A549 (cell line): ENCODE measurements at regions not wholly inside any gene's neighbourhood (a gene's known extent, or its start where the extent isn't known, plus 50 kb on each side); places are given as distances from the start of the nearest gene placed in this dataset.

Source experiments
- ATAC-seq, 2 experiments: fragments of 200-7000 bp in 1 of 2; fragments of >200 bp in 1 of 2; cut with Nextera tagmentation in 1 of 2; cut with Tn5 transposase in 1 of 2; 3 replicates each; pipeline versions ENCODE4 v1.8.0 to v1.9.1; 2018 to 2020; ENCODE audit warnings: mild to moderate bottlenecking in 1 of 2, moderate library complexity in 1 of 2
- CTCF ChIA-PET: fragments of 300-600 bp; sonication (Branson Sonifier 250); formaldehyde crosslinking; extraction: SDS; loops from one replicate; lab custom pipeline; 2021; ENCODE audit warnings: antibody characterized with exemption, inconsistent platforms; lab: Yijun Ruan, JAX
- POLR2A ChIA-PET: fragments of 350-600 bp; formaldehyde crosslinking; extraction: SDS; loops from one replicate; lab custom pipeline; 2021; ENCODE audit warnings: antibody characterized with exemption, inconsistent platforms; lab: Yijun Ruan, JAX
- DNase-seq, 2 experiments: peaks; one replicate each; pipeline versions ENCODE4 v3.0.0 to v3.0.0-alpha.2; 2011 to 2016; ENCODE audit warnings: low read depth in 1 of 2, low spot score in 1 of 2
- FAIRE-seq: peaks from 2 replicates; lab custom pipeline; 2011; peaks lifted over from hg19 to GRCh38; lab: Jason Lieb, UNC
- H3K27ac ChIP-seq, 2 experiments: fragments of >200 bp; sonication (Bioruptor Twin); formaldehyde crosslinking; 3 replicates each; pipeline ENCODE4 v1.5.1; 2016 to 2017
- H3K4me1 ChIP-seq: fragments of >200 bp; sonication (Bioruptor Twin); formaldehyde crosslinking; 3 replicates; pipeline ENCODE4 v1.6.1; 2016
- H3K4me2 ChIP-seq: fragments of >200 bp; sonication (Bioruptor Twin); formaldehyde crosslinking; 3 replicates; pipeline ENCODE4 v1.6.1; 2016
- H3K4me3 ChIP-seq: fragments of >200 bp; sonication (Bioruptor Twin); formaldehyde crosslinking; 3 replicates; pipeline ENCODE4 v1.5.1; 2016
- H3K9me3 ChIP-seq: fragments of >200 bp; sonication (Bioruptor Twin); formaldehyde crosslinking; 3 replicates; pipeline ENCODE4 v1.6.1; 2016
- BCL3 ChIP-seq: fragments of >200 bp; sonication (Bioruptor Twin); formaldehyde crosslinking; IDR thresholded peaks from 3 replicates; pipeline ENCODE4 v1.6.1; 2016
- CBX2 ChIP-seq: fragments of 200-600 bp; sonication (generic); IDR thresholded peaks from 2 replicates; pipeline ENCODE4 v1.6.1; 2016; ENCODE audit warnings: low read depth, mild to moderate bottlenecking, borderline replicate concordance
- CEBPB ChIP-seq, 2 experiments: fragments of >200 bp in 1 of 2; sonication (Bioruptor Twin) in 1 of 2; formaldehyde crosslinking in 1 of 2; IDR thresholded peaks; 2 replicates each; pipeline ENCODE4 v1.6.1; 2012 to 2016
- CHD4 ChIP-seq: fragments of 200-600 bp; sonication (generic); IDR thresholded peaks from 2 replicates; pipeline ENCODE4 v1.6.1; 2016; ENCODE audit warnings: antibody characterized with exemption, mild to moderate bottlenecking, borderline replicate concordance
- E2F6 ChIP-seq: IDR thresholded peaks from 2 replicates; pipeline ENCODE4 v1.6.1; 2012; ENCODE audit warnings: low read depth, borderline replicate concordance
- ESRRA ChIP-seq: fragments of 150-350 bp; IDR thresholded peaks from 2 replicates; pipeline ENCODE4 v1.6.1; 2014; ENCODE audit warnings: mild to moderate bottlenecking, low read length, borderline replicate concordance
- FOSB ChIP-seq: fragments of 250-450 bp; sonication (Bioruptor Pico); IDR thresholded peaks from 2 replicates; pipeline ENCODE4 v1.5.0; 2020; ENCODE audit warnings: mild to moderate bottlenecking, moderate library complexity
- HES2 ChIP-seq: fragments of >200 bp; sonication (Bioruptor Twin); formaldehyde crosslinking; IDR thresholded peaks from 2 replicates; pipeline ENCODE4 v1.6.1; 2016
- JUNB ChIP-seq: fragments of >200 bp; sonication (Bioruptor Twin); formaldehyde crosslinking; IDR thresholded peaks from 2 replicates; pipeline ENCODE4 v1.6.1; 2016
- KDM1A ChIP-seq: fragments of 200-600 bp; sonication (generic); IDR thresholded peaks from 2 replicates; pipeline ENCODE4 v1.6.1; 2016; ENCODE audit warnings: low read depth, mild to moderate bottlenecking
- KDM5A ChIP-seq: fragments of 200-600 bp; sonication (generic); IDR thresholded peaks from 2 replicates; pipeline ENCODE4 v1.6.1; 2016; ENCODE audit warnings: antibody characterized with exemption, mild to moderate bottlenecking
- MAZ ChIP-seq: fragments of 150-350 bp; IDR thresholded peaks from 2 replicates; pipeline ENCODE4 v1.6.1; 2014; ENCODE audit warnings: antibody characterized with exemption, low read depth, low read length, borderline replicate concordance
- PBX3 ChIP-seq: IDR thresholded peaks from 2 replicates; pipeline ENCODE4 v1.6.1; 2012
- POLR2A ChIP-seq: IDR thresholded peaks from 2 replicates; pipeline ENCODE4 v1.6.1; 2012; ENCODE audit warnings: mild to moderate bottlenecking, low read length
- RAD21 ChIP-seq, 2 experiments: fragments of >200 bp in 1 of 2; sonication (Bioruptor Twin) in 1 of 2; formaldehyde crosslinking in 1 of 2; IDR thresholded peaks in 1 of 2; conservative IDR thresholded peaks in 1 of 2; 2 replicates in 1 of 2; 3 replicates in 1 of 2; pipeline ENCODE4 v1.6.1; 2012 to 2018; ENCODE audit warnings: inconsistent platforms in 1 of 2
- RFX5 ChIP-seq: fragments of 450-650 bp; IDR thresholded peaks from 2 replicates; pipeline ENCODE4 v1.7.1; 2014; ENCODE audit warnings: antibody characterized with exemption, mild to moderate bottlenecking, moderate library complexity
- TFCP2L1 ChIP-seq: fragments of 250-450 bp; sonication (Bioruptor Pico); IDR thresholded peaks from 2 replicates; pipeline ENCODE4 v1.5.0; 2021; ENCODE audit warnings: mild to moderate bottlenecking
- TP53 ChIP-seq: fragments of 250-450 bp; sonication (Bioruptor Pico); IDR thresholded peaks from 2 replicates; pipeline ENCODE4 v1.5.0; 2021; ENCODE audit warnings: mild to moderate bottlenecking, moderate library complexity
- USF2 ChIP-seq: fragments of 450-650 bp; IDR thresholded peaks from 2 replicates; pipeline ENCODE4 v1.6.1; 2014; ENCODE audit warnings: antibody characterized with exemption
- ZC3H11A ChIP-seq: fragments of 450-650 bp; IDR thresholded peaks from 2 replicates; pipeline ENCODE4 v1.6.1; 2014; ENCODE audit warnings: antibody characterized with exemption, mild to moderate bottlenecking
- ZSCAN20 ChIP-seq: fragments of 250-450 bp; sonication (Bioruptor Pico); IDR thresholded peaks from 2 replicates; pipeline ENCODE4 v1.8.0; 2022; ENCODE audit warnings: mild to moderate bottlenecking, moderate library complexity
- WGBS: methylation state at CpG from one replicate; pipeline ENCODE4 v1.1.6; 2017; ENCODE audit errors: missing lambda C conversion rate; 5-methylcytosine and 5-hydroxymethylcytosine counted together

- H3K4me1 ChIP-seq, result peaks cover 34% of the 10 kb centered on the region
- ATAC-seq (no peak), FAIRE-seq (no peak), DNase-seq (no peak)
- H3K4me2 ChIP-seq, result peak overlapping the region; percentile 45; the same call in 2 of the 3 replicates
- peak overlapping the region; percentile 56 to 76 for H3K27ac ChIP-seq
- ChIA-PET POLR2A (no interaction called here), CTCF (interaction anchor here (0.9 kb wide), 1 partner anchor 22 kb away, joined by 3 read pairs; no protein-coding TSS in a partner anchor)
- 76% methylated on average over 4 of the region's 7 CpGs for WGBS
- TF ChIP-seq MAZ (no peak), POLR2A (no peak), TFCP2L1 (CRISPR knock-in tag) (no peak), JUNB (no peak), USF2 (no peak), ZSCAN20 (CRISPR knock-in tag) (no peak), FOSB (CRISPR knock-in tag) (no peak), TP53 (CRISPR knock-in tag) (no peak), RAD21 (conservative IDR thresholded peaks at IDR 0.05 in 1 of 2, IDR thresholded peaks at IDR 0.05 in 1 of 2) (no peak), ESRRA (no peak), KDM1A (no peak), E2F6 (no peak), ZC3H11A (no peak), RFX5 (no peak), CHD4 (no peak)
- H3K9me3 ChIP-seq, result no peaks in the 10 kb centered on the region
- no peak overlapping the region for H3K4me3 ChIP-seq
These were observed 395.1 kb downstream of the FOXO1 start for GRCh38 chr13:40271271-40271885.

- peak; percentile 62 to 69; a peak in 4 of 6 replicates for ATAC-seq
- Histone ChIP-seq H3K4me2 (peak overlapping the region; percentile 45), H3K9me3 (no peaks in the 10 kb centered on the region), H3K27ac (peak overlapping the region; percentile 56 to 76), H3K4me3 (no peak overlapping the region)
- CTCF ChIA-PET, result no interaction called here
- DNase-seq, result peak in 1 of 2 experiments; percentile 14
- no peak for FAIRE-seq
- TF ChIP-seq CEBPB (IDR thresholded peaks at IDR 0.05), result peak in 1 of 2 experiments; percentile 37; a peak in 2 of 4 replicates
- no peak for TF ChIP-seq CBX2
- TF ChIP-seq, all 56 proteins: peak for 1
- POLR2A ChIA-PET, result no interaction called here
- WGBS, result 26% methylated on average over 5 of the region's 5 CpGs
- H3K4me1 ChIP-seq, result peaks cover 34% of the 10 kb centered on the region
These were observed 394.3 kb downstream of the FOXO1 start for GRCh38 chr13:40271931-40272775.

GRCh38 chr13:40272776-40273139 is 393.7 kb downstream of the FOXO1 start:
- TF ChIP-seq HES2 (no peak), TP53 (CRISPR knock-in tag) (no peak), KDM5A (no peak), ZC3H11A (no peak), PBX3 (no peak), BCL3 (no peak)
- Histone ChIP-seq H3K4me1 (peaks cover 34% of the 10 kb centered on the region), H3K9me3 (no peaks in the 10 kb centered on the region), H3K4me3 (no peak overlapping the region), H3K27ac (peak overlapping the region; percentile 33 to 76; a peak in 4 of 6 replicates), H3K4me2 (peak overlapping the region; percentile 45)
- no peak for DNase-seq
- CTCF ChIA-PET, result no interaction called here
- POLR2A ChIA-PET, result no interaction called here
- no peak for FAIRE-seq
- ATAC-seq, result peak in 1 of 2 experiments; percentile 50; a peak in 3 of 6 replicates
- 75% methylated on average over 4 of the region's 4 CpGs for WGBS
